HG03097 (cell line): ENCODE measurements at regions not wholly inside any gene's neighbourhood (a gene's known extent, or its start where the extent isn't known, plus 50 kb on each side); places are given as distances from the start of the nearest gene placed in this dataset.

Experiments
- ATAC-seq: cut with Tn5 transposase; IDR thresholded peaks from one replicate; pipeline ENCODE4 v1.9.1; 2021; ENCODE audit not compliant: unreplicated experiment, low FRiP score

- ATAC-seq: no peak
Measured at GRCh38 chr14:97539884-97540283, 742.7 kb downstream of the VRK1 start.

GRCh38 chr14:97543221-97543620 is 746.0 kb downstream of the VRK1 start:
- no peak for ATAC-seq

DNA sequence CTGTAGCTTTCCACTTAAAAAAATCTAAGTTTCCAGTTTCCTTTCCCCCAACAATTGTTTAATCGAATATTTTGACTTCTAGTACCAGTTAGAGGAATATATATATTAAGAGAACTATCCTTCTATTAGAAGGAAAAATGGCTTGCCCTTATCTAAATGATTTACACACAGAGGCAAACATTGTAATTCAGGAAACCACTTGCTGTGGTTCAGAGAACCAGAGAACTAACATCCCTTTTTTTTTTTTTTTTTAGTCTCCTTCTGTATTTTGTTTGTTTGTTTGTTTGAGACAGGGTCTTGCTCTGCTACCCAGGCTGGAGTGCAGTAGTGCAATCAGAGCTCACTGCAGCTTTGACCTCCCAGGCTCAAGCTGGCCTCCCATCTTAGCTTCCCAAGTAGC is 746.6 kb downstream of the VRK1 start:
- no peak for ATAC-seq

- ATAC-seq: no peak
Measured at GRCh38 chr14:97544571-97544970, 747.4 kb downstream of the VRK1 start.

DNA sequence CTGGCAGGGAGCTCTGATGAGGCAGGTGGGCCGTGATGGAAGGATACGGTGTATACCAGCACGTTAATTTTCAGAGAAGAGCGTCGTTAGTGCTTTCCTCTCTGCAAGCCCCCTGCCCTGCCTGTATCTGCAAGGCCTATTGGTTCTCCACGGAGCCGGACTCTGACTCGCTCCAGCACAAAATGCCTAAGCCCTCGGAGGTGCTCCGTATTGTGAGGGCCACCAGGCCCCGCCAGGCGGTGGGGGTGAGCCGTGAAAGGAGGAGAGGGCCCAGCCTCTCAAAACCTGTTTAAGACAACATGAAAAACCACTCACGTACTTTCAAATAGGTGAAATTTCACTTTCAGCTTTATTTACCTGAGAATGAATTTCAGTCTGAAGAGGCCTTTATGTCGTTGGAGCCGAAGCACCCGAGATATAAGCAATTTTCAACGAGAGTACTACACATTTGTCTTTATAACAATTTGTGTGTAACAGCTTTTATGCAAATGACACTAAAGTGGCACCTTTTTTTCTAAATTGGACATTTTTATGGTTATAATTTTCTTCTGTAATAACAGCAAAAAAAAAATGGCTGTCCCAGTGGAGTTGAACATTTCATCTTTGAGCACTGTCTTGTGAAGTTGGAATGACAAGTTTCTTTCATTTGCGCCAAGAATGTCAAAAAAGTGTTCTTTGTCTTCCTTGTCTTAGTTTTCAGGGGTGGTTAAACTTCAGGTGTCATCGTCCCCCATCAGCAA is 749.5 kb downstream of the VRK1 start:
- no peak for ATAC-seq

DNA sequence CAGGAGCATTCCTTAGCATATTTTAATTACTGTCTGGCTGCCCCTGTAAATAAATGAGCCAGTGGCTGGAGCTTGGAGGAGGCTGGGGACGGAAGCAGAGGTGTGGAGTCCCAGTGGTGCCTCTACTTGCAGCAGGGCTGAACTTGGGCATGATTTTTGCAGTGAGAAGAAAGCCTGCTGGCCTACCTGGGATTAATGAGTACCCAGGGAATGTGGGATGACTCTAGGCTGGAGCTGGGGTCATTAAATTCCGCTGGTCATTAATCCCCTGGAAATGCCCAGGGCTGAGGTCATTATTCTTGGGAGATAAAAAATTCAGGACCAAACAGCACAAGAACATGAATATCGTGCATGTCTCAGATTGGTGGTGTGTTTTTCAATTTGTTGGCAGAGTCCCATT is 753.3 kb downstream of the VRK1 start:
- no peak for ATAC-seq

DNA sequence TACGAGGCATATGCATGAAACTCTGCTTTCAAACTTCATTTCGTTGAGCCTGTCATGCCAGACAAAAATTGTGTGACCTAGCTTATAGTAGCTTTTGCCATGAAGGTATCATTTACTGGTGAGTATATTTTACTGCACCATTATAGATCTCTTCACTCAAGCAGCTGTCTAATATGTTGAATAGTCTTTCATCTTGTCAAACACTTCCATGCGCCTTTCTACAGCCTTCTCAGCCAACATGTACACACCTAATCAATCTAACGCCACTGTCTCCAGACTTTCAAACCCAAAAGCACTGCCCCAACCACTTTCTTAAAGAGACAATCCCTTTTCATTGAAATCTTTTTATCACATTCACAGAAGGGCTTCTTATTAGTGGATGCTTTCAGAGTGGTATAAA is 757.4 kb downstream of the VRK1 start:
- ATAC-seq: no peak

DNA sequence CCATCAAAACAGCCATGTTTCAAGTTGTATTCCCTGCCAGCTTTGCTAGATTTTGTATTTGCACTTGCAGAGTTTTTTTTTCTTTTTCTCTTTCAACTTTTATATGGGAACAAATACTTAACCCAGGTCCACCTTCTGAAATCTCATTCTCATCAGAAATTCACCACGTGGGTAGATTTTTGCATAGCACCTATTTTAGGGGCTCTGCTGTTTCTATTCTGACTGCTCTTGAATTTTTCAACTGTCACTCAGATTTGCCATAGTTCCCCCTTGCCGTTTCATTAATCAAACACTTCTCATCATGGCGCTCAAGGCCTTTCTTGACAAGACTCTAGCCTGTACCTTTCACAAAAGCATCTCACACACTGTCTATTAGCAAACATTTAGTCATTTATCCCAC is 767.2 kb downstream of the VRK1 start:
- no peak for ATAC-seq

DNA sequence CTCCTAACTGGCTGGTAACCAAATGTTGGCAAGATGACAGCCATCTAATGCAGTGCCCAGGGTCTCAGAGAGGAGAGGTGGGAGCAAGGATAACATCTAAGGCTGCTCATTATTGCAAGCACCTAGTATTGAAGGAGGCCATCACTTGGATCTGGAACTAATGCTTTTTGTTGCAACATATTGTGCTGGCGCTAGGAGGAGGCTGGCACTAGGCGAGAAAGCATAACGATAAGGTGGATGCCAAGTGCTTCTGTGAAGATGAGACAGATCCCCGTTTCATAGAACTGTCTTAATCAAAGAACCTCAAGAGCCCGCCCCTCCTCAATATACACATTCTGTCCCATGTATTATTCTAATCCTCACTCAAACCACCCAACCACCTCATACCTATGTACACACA is 774.0 kb downstream of the VRK1 start:
- ATAC-seq: no peak

DNA sequence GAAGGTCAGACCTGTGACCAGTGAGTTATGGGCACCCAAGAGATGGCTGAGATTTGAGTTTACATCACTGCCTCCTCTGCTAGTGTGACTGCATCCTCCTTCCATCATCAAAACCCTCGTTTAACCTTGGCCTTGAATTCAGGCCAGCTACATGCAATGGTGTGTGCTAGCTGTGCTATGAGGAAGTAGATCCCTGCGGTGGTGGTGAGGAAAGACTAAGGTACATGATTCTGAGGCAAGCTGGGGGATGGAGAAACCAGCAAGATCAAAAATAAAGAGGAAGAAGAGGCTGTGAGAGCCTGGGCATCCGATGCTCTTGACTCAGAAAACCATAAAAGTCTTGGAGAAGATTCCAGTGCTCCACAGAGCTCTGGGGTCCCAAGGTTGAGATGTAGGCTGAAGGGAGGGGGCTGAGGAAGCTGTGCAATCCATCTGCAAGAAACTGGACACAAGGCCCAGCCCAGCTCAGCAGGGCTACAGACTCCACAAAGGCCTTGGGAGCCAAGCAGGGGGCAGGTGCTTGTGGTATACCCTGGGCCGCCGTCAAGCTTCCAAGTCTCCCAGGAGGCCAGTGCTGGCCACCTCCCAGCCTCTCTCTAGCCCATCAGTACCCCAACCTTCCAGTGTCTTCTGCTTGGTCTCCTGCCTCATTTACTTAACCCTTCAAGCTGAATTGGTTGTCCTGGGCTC is 774.8 kb downstream of the VRK1 start:
- ATAC-seq: no peak

DNA sequence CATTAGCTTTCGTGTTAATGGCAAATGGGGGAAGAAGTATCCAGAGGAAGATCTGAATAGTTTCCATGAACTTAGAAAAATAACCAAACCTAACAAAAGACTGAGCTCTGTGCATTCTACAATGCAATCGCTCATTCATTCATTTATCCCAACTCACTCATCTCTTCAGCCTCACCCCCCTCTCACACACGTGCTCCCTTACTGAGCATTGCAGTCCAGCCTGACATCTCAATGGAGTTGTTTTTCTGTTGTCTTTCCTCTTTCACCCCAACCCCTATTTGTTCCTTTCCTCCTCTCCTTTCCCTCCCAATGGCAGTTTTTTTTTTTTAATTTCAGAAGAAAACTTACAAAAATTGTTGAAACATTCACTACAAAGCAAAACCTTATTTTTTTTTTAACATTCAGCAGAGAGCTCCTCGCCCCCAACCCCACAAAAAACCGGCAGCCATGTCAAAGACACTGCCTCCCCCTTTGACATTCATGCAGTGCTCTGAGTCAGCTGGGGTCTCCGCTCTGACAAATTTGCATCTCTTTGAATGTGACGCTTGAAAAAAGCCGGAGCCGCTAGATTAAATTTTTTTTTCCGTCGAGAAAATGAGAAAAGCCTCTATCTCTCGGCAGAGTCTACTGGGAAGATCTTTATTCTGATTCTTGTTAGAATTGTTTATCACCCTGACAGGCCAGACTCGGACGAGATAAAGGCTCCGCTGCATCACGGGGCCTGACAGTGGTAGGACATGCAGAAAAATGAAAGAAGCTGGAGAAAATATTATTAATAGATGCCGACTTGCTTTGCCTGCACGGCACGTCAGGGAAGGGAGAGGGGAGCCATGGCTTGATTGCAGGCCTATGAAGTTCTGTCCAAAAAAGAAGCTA is 775.6 kb downstream of the VRK1 start:
- ATAC-seq: no peak

GRCh38 chr14:97575677-97576076 is 778.5 kb downstream of the VRK1 start:
- no peak for ATAC-seq

DNA sequence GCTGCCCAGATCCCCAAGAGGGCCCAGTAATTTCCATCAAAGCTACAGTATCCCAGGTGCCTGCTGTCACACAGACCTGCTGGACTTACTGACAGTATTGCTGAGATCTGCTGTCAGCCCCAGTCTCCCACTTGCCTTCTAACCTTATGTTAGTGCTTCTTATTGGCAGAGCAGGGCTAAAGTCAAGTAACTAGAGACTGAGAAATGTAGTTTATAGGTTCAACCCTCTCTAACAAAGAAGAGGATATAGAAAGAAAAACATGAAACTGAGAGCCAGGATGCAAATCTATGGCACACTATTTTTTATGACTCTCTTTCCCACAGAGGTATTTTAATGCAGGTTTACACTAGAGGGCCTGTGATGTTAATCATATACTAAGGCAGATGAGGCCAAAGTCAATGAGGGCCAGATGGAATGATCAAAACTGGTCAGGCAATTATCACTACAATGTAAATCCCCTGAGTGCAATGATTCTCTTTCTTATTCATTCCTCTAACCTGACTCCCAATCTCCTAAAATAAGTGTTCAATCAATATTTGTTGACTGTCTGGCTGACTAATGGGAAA is 781.9 kb downstream of the VRK1 start:
- no peak for ATAC-seq

GRCh38 chr14:97581016-97581415 is 783.8 kb downstream of the VRK1 start:
- no peak for ATAC-seq

DNA sequence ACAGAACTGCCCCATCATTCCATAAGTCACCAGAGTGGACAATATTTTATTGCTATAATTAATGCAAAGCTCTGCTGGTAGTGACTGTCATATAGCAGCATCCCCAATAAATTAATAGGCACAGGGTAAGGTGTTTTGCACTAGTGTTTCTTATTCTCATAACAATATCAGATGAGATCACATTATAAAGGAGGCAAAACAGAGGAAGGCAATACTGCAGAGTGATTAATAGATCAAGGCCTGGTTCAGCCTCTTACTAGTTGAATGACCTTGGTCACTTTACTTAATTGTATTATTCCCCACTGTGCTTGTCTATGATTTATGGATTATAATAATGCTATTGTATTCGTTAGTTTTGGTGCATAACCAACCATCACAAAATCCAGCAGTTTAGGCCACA is 784.8 kb downstream of the VRK1 start:
- no peak for ATAC-seq

- ATAC-seq: no peak
Measured at GRCh38 chr14:97584528-97584927, 787.3 kb downstream of the VRK1 start.

DNA sequence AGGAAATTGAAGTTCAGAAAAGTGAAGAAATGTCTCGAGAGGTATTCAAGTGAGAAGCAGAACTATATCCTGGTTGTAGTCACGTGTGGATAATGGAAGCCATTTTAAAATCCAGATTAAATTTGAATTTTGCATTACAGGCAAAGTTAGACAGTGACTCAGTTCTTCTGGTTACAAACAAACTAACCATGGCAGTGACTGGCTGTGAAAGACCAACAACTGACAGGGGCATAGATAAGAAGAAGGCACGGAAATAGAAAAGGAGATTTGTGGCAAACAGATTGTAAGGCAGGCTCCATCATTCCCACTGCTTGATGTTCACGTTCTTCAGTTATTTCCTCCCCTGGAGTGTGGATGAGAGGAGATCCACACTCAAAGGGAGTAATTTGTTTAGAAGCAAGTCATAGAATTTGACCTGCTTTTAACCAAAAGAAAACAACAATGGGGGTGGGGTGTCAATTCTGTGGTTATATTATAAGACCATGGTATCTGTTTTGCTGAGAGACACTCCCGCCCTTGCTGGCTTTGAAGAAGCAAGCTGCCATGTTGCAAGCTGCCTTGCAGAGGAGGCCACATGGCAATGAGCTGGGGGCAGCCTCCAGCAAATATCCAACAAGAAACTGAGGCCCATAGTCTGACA is 795.3 kb downstream of the VRK1 start:
- no peak for ATAC-seq

GRCh38 chr14:97594306-97594705 is 797.1 kb downstream of the VRK1 start:
- no peak for ATAC-seq

DNA sequence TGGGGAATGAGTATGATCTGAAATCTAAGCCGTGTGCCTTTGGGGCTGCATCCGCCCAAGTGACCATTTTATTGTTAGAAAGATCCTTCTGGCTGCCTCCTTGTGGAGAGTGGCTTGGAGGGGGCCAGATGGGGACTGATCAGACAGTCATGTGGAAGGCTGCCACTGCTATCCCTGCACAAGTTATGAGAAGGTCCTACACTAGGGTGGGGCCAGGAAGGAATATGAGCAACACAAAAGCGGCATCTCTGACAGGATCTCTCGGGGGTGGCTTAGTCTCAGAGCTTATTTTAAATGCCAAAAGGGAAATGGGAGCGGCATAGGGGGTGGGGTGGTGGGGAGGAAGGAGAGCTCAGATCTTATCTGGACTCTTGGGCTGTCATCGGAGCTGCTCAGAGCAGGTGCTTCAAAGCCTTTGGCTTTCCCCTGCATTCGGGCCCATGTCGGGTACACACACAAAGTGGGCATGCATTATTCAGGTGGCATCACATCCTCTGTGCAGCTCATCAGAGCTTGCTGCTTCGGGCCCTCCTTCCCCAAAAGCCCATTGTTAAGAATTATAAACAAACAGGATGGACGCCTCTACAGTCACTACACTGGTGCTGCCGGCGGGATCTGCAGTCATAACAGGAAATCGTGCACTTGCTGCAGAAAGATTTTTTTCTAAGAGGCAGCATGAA is 805.4 kb downstream of the VRK1 start:
- ATAC-seq: no peak

GRCh38 chr14:97603201-97603600 is 806.0 kb downstream of the VRK1 start:
- no peak for ATAC-seq
